ENCODE measurements at regions not wholly inside any gene's neighbourhood (a gene's known extent, or its start where the extent isn't known, plus 50 kb on each side); places are given as distances from the start of the nearest gene placed in this dataset.

GRCh38 chr3:159857840-159858239 lies 130.8 kb upstream of the IL12A start:
- Histone ChIP-seq H3K27me3 (no peaks in the 10 kb centered on the region), H2AFZ (replicated peaks) (no peak overlapping the region), H3K4me1 (peaks cover 71% of the 10 kb centered on the region), H3K9me3 (ENCODE audit: low read depth) (no peaks in the 10 kb centered on the region), H3K9ac (no peak overlapping the region), H3K4me3 (no peak overlapping the region), H3F3A (ENCODE audit: low read depth) (peaks cover 20% of the 10 kb centered on the region), H3K36me3 (no peaks in the 10 kb centered on the region), H3K4me2 (no peak overlapping the region), H4K20me1 (ENCODE audit: low read depth) (peaks cover 22% of the 10 kb centered on the region), H3K27ac (no peak overlapping the region), H3K79me2 (ENCODE audit: low read depth) (peaks cover 56% of the 10 kb centered on the region)
- H3K27ac Mint-ChIP-seq = no peak overlapping the region
- H3K27me3 Mint-ChIP-seq (ENCODE audit: insufficient read depth, low read depth) = peaks cover 2% of the 10 kb centered on the region
- TF ChIP-seq CTCF (IDR thresholded peaks at IDR 0.05) (no peak), EZH2phosphoT487 (IDR thresholded peaks at IDR 0.05) (no peak), EZH2 (IDR thresholded peaks at IDR 0.05) (no peak)
- peaks cover 3% of the 10 kb centered on the region for H3K36me3 Mint-ChIP-seq
- peaks cover 78% of the 10 kb centered on the region for H3K4me1 Mint-ChIP-seq
- DNase-seq (ENCODE audit: low spot score) = no peak
- H3K4me3 Mint-ChIP-seq = no peak overlapping the region
- no peaks in the 10 kb centered on the region for H3K9me3 Mint-ChIP-seq

- Mint-ChIP-seq H3K27me3 (ENCODE audit: insufficient read depth, low read depth) (peaks cover 2% of the 10 kb centered on the region), H3K36me3 (peaks cover 3% of the 10 kb centered on the region), H3K9me3 (no peaks in the 10 kb centered on the region), H3K4me1 (peaks cover 71% of the 10 kb centered on the region), H3K4me3 (no peak overlapping the region), H3K27ac (no peak overlapping the region)
- H3K9ac ChIP-seq = no peak overlapping the region
- no peak overlapping the region for H2AFZ ChIP-seq (replicated peaks)
- TF ChIP-seq EZH2phosphoT487 (IDR thresholded peaks at IDR 0.05) (no peak), EZH2 (IDR thresholded peaks at IDR 0.05) (no peak), CTCF (IDR thresholded peaks at IDR 0.05) (no peak)
- peaks cover 20% of the 10 kb centered on the region for H3F3A ChIP-seq (ENCODE audit: low read depth)
- no peaks in the 10 kb centered on the region for H3K27me3 ChIP-seq
- H3K9me3 ChIP-seq (ENCODE audit: low read depth) = no peaks in the 10 kb centered on the region
- H3K4me1 ChIP-seq = peaks cover 64% of the 10 kb centered on the region
- peaks cover 22% of the 10 kb centered on the region for H4K20me1 ChIP-seq (ENCODE audit: low read depth)
- DNase-seq (ENCODE audit: low spot score) = no peak
- H3K79me2 ChIP-seq (ENCODE audit: low read depth) = peaks cover 53% of the 10 kb centered on the region
- no peak overlapping the region for H3K4me3 ChIP-seq
- no peak overlapping the region for H3K4me2 ChIP-seq
- no peaks in the 10 kb centered on the region for H3K36me3 ChIP-seq
- H3K27ac ChIP-seq = no peak overlapping the region
These were observed 130.0 kb upstream of the IL12A start for GRCh38 chr3:159858650-159859049.

- Histone ChIP-seq H3K27me3 (no peaks in the 10 kb centered on the region), H3K27ac (no peak overlapping the region), H3F3A (ENCODE audit: low read depth) (peaks cover 20% of the 10 kb centered on the region), H3K79me2 (ENCODE audit: low read depth) (peaks cover 51% of the 10 kb centered on the region), H3K4me3 (no peak overlapping the region), H3K9me3 (ENCODE audit: low read depth) (no peaks in the 10 kb centered on the region), H3K9ac (no peak overlapping the region), H4K20me1 (ENCODE audit: low read depth) (peaks cover 22% of the 10 kb centered on the region), H3K36me3 (no peaks in the 10 kb centered on the region), H2AFZ (replicated peaks) (no peak overlapping the region), H3K4me1 (peaks cover 63% of the 10 kb centered on the region), H3K4me2 (no peak overlapping the region)
- DNase-seq (ENCODE audit: low spot score) = no peak
- Mint-ChIP-seq H3K36me3 (peaks cover 3% of the 10 kb centered on the region), H3K27me3 (ENCODE audit: insufficient read depth, low read depth) (peaks cover 2% of the 10 kb centered on the region), H3K4me1 (peaks cover 64% of the 10 kb centered on the region), H3K27ac (no peak overlapping the region), H3K4me3 (no peak overlapping the region), H3K9me3 (no peaks in the 10 kb centered on the region)
- no peak for TF ChIP-seq CTCF (IDR thresholded peaks at IDR 0.05)
- TF ChIP-seq EZH2phosphoT487 (IDR thresholded peaks at IDR 0.05) = no peak
- TF ChIP-seq EZH2 (IDR thresholded peaks at IDR 0.05) = no peak
These were observed 129.2 kb upstream of the IL12A start for GRCh38 chr3:159859424-159859823.
